Testis (tissue), 2 donors: ENCODE measurements at regions not wholly inside any gene's neighbourhood (a gene's known extent, or its start where the extent isn't known, plus 50 kb on each side); places are given as distances from the start of the nearest gene placed in this dataset.
"Not testable (repeated sequence)": the region's sequence is repeated elsewhere in the genome, so short reads cannot be mapped to it uniquely, and the experiment has no call there.

Experiments used
- DNase-seq: peaks from one replicate; pipeline ENCODE4 v3.0.0-alpha.2; 2019
- H3K27ac ChIP-seq, 2 donors: fragments of 200-600 bp; sonication (generic); one replicate each; pipeline ENCODE4 v1.5.1; 2019
- H3K27me3 ChIP-seq: fragments of 200-600 bp; sonication (generic); one replicate; pipeline ENCODE4 v1.5.1; 2019
- H3K36me3 ChIP-seq: fragments of 200-600 bp; sonication (generic); one replicate; pipeline ENCODE4 v1.5.1; 2017; ENCODE audit warnings: low read depth; ENCODE audit errors: missing control alignments
- H3K4me1 ChIP-seq: fragments of 200-600 bp; sonication (generic); one replicate; pipeline ENCODE4 v1.5.1; 2019
- H3K4me3 ChIP-seq, 2 donors: fragments of 200-600 bp; sonication (generic); one replicate each; pipeline ENCODE4 v1.5.1; 2017 to 2019
- H3K9me3 ChIP-seq: fragments of 200-600 bp; sonication (generic); one replicate; pipeline ENCODE4 v1.5.1; 2017
- POLR2A ChIP-seq: fragments of 450-650 bp; IDR thresholded peaks from one replicate; pipeline ENCODE4 v1.6.1; 2017; ENCODE audit warnings: antibody characterized with exemption, mild to moderate bottlenecking, moderate library complexity
- WGBS, 2 donors: methylation state at CpG; one replicate each; pipeline ENCODE4 v1.1.5; 2018; 5-methylcytosine and 5-hydroxymethylcytosine counted together
- intact Hi-C: fragments of 100-400 bp; cut with DNase I; formaldehyde crosslinking; loops from one replicate; pipeline ENCODE4 v1.15.1; 2023; ENCODE audit warnings: low total_unique reads
- TF ChIP-seq, protein P1 (sequence below), 3 experiments: fragments of 450-650 bp in 2 of 3; fragments of 200-600 bp in 1 of 3; sonication (generic) in 1 of 3; IDR thresholded peaks; one replicate each; pipeline ENCODE4 v1.5.1; 2016 to 2019; ENCODE audit warnings: antibody characterized with exemption in 3 of 3, mild to moderate bottlenecking in 2 of 3, moderate library complexity in 1 of 3

- DNase-seq: no peak
- H3K4me1 ChIP-seq: no peaks in the 10 kb centered on the region
- intact Hi-C loops: no loop called here
- 96 to 98% methylated on average over 4 to 5 of the region's 5 CpGs for WGBS, 2 donors
- H3K36me3 ChIP-seq: no peaks in the 10 kb centered on the region
- no peaks in the 10 kb centered on the region for H3K9me3 ChIP-seq
- no peaks in the 10 kb centered on the region for H3K27me3 ChIP-seq
- TF ChIP-seq, protein P1, sequence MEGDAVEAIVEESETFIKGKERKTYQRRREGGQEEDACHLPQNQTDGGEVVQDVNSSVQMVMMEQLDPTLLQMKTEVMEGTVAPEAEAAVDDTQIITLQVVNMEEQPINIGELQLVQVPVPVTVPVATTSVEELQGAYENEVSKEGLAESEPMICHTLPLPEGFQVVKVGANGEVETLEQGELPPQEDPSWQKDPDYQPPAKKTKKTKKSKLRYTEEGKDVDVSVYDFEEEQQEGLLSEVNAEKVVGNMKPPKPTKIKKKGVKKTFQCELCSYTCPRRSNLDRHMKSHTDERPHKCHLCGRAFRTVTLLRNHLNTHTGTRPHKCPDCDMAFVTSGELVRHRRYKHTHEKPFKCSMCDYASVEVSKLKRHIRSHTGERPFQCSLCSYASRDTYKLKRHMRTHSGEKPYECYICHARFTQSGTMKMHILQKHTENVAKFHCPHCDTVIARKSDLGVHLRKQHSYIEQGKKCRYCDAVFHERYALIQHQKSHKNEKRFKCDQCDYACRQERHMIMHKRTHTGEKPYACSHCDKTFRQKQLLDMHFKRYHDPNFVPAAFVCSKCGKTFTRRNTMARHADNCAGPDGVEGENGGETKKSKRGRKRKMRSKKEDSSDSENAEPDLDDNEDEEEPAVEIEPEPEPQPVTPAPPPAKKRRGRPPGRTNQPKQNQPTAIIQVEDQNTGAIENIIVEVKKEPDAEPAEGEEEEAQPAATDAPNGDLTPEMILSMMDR (IDR thresholded peaks at IDR 0.05): no peak
- no peak for TF ChIP-seq POLR2A
- H3K4me3 ChIP-seq: no peak overlapping the region
- no peak overlapping the region for H3K27ac ChIP-seq
Observed at GRCh38 chr1:193388683-193389082, 202.3 kb upstream of the B3GALT2 start.

- H3K36me3 ChIP-seq: no peaks in the 10 kb centered on the region
- H3K9me3 ChIP-seq: no peaks in the 10 kb centered on the region
- 60 to 76% methylated on average over 4 of the region's 4 CpGs for WGBS, 2 donors
- no peak for DNase-seq
- no peaks in the 10 kb centered on the region for H3K27me3 ChIP-seq
- no peaks in the 10 kb centered on the region for H3K4me1 ChIP-seq
- H3K27ac ChIP-seq: no peak overlapping the region
- intact Hi-C loops: no loop called here
- H3K4me3 ChIP-seq: no peak overlapping the region
- TF ChIP-seq, protein P1 (IDR thresholded peaks at IDR 0.05): no peak
- no peak for TF ChIP-seq POLR2A
Observed at GRCh38 chr1:193388165-193388564, 201.8 kb upstream of the B3GALT2 start.

GRCh38 chr1:193387406-193387805 is 201.0 kb upstream of the B3GALT2 start:
- no peak overlapping the region for H3K27ac ChIP-seq
- no peaks in the 10 kb centered on the region for H3K27me3 ChIP-seq
- TF ChIP-seq, protein P1 (IDR thresholded peaks at IDR 0.05): no peak
- TF ChIP-seq POLR2A: no peak
- no peaks in the 10 kb centered on the region for H3K4me1 ChIP-seq
- H3K36me3 ChIP-seq: no peaks in the 10 kb centered on the region
- H3K4me3 ChIP-seq: no peak overlapping the region
- H3K9me3 ChIP-seq: no peaks in the 10 kb centered on the region
- intact Hi-C loops: no loop called here
- DNase-seq: no peak

- H3K4me1 ChIP-seq, H3K9me3 ChIP-seq, H3K4me3 ChIP-seq, H3K36me3 ChIP-seq, DNase-seq, H3K27ac ChIP-seq, H3K27me3 ChIP-seq, intact Hi-C loops: not testable (repeated sequence)
- WGBS, 2 donors: 89 to 91% methylated on average over 2 of the region's 2 CpGs
Observed at GRCh38 chr1:193378451-193378850, 192.0 kb upstream of the B3GALT2 start.

DNA sequence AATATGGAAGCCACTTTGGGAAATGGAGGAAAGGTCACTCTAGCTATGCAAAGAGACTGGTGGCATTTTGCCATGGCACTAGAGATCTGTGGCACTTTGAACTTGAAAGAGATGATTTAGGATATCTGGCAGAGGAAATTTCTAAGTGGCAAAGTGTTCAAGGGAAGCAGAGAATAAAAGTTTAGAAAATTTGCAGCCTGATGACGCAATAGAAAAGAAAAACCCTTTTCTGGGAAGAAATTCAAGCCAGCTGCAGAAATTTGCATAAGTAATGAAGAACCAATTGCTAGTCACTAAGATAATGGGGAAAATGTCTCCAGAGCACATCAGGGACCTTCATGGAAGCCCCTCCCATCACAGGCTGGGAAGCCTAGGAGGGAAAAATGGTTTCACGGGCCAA is 191.1 kb upstream of the B3GALT2 start:
- TF ChIP-seq, protein P1 (IDR thresholded peaks at IDR 0.05): no peak
- TF ChIP-seq POLR2A: no peak
- intact Hi-C loops: no loop called here
- H3K4me1 ChIP-seq: no peaks in the 10 kb centered on the region
- no peak overlapping the region for H3K4me3 ChIP-seq
- WGBS, 2 donors: 88 to 95% methylated on average over 2 of the region's 2 CpGs
- H3K27me3 ChIP-seq: no peaks in the 10 kb centered on the region
- H3K9me3 ChIP-seq: no peaks in the 10 kb centered on the region
- no peak overlapping the region for H3K27ac ChIP-seq
- H3K36me3 ChIP-seq: no peaks in the 10 kb centered on the region
- no peak for DNase-seq
